Embryonic facial prominence (tissue), 1 donor: ENCODE measurements at regions not wholly inside any gene's neighbourhood (a gene's known extent, or its start where the extent isn't known, plus 50 kb on each side); places are given as distances from the start of the nearest gene placed in this dataset.
"Not testable (repeated sequence)": the region's sequence is repeated elsewhere in the genome, so short reads cannot be mapped to it uniquely, and the experiment has no call there.

Experiments used
- DNase-seq: peaks from one replicate; pipeline ENCODE4 v3.0.0-alpha.2; 2016; ENCODE audit errors: extremely low spot score

DNA sequence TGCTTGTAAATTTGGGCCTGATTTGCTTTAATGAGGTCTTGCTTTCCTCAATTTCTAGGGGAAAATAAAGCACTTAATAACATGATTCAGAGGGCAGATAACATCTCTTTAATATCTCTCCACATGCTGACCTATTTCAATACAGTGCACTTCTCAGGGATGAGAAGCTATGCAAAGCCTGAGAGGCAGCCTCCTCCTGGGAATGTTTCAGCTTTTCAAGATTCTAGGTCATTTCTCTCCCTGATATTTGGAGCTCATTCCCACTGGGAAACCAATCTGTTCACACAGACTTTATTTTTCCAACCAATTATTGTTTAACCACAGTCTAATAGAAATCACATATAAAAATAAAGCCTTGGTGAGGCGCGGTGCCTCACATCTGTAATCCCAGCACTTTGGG, 67.0 kb upstream of the LSAMP start:
- DNase-seq: no peak

DNA sequence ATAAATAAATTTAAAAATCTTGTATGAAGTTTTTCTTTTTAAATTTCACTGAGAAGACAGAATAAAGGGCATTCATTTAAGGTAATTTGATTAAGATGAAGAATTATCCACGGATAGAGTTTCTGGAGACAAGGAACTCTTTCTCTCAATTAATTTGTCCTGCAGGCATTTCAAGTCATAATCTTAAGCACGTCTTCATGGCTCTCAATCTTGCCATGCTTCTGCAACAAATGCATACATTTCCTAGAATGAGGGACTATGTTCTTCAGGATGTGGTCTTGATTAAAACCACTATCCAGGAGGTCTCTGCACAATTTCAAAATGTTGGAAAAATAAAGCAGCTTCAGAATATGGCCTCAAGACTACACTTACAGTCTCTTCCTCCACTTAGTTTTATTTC, 67.6 kb upstream of the LSAMP start:
- no peak for DNase-seq

DNA sequence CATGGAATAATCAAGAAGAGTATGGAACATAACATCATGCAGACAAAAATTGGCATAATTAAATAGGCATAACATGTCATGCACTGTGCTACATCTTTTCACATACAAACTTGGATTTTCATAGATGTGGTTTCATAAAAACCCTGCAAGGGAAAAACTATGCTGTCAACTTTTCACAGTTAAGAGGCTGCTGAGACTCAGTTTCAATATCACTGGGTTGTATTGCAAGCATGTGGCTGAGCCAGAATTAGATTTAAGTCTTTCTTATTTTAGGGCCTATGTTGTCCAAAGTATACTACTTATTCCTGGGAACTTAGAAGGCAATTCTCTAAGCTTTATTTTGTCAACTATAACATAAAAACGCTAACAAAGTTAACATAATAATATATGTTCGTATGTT, 70.7 kb upstream of the LSAMP start:
- DNase-seq: no peak

DNA sequence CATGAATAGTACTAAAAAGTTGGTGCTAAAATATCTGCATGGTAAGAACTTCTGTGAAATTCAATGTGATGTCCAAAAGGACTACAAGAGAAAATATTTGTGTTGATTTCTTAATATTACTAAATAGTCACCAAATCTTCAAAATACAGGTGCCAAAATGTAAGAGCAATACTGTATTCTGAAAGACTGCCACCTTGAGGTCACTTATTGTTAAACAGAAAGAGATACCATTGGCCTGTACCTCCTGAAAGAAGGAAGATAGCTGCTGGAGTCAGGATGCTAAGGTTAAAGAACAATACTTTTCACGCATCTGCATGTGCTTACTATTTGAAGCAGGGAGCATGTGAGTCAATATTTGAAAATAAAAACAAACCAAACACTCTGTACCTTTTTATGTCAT, 72.0 kb upstream of the LSAMP start:
- DNase-seq: no peak

DNA sequence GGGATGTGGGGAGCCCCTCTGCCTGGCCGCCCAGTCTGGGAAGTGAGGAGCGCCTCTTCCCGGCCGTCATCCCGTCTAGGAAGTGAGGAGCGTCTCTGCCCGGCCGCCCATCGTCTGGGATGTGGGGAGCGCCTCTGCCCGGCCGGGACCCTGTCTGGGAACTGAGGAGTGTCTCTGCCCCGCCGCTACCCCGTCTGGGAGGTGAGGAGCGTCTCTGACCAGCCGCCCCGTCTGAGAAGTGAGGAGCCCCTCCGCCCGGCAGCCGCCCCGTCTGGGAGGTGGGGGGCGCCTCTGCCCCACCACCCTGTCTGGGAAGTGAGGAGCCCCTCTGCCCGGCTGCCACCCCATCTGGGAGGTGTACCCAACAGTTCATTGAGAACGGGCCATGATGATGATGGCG, 73.8 kb upstream of the LSAMP start:
- not testable (repeated sequence) for DNase-seq

DNA sequence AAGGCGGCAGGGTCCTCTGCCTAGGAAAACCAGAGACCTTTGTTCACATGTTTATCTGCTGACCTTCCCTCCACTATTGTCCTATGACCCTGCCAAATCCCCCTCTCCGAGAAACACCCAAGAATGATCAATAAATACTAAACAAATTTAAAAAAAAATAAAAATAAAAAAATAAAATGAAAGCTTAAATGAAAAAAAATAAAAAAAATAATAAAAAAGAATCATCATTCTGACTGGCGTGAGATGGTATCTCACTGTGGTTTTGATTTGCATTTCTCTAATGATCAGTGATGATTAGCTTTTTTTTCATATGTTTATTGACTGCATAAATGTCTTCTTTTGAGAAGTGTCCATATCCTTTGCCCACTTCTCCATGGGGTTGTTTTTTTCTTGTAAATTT, 74.5 kb upstream of the LSAMP start:
- not testable (repeated sequence) for DNase-seq

DNA sequence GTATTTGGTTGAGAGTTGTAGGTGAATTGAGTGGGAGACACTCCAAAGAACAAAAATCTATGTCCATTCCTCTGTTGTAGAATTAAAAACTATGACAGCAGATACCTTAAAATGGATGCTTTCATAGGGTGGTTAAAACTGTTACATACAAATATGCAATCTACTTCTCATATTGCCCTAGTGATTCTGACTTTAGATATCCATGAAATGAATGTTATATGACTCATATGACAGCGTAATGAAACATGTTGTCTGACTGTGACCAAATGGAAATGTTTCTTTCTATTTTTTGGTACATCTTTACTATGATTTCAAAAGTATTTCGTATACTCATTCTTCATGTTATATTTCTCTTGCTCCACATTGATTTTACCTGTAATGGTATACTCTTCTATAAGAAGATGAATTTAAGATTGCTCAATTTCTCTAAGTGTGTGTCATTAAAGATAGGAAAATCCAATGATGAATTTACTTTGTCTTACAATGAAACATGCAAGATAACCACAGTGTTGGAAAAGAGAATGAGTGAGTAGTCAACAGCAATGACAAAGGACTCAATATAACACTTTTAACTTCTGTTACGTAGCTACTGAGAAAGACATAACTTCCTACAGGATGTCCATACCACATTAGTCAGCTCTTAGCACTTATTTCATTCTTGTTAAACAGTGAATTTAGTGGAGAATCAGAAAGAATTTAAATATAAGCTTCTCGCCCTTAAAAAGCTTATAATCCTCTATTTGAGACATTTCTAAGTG, 79.3 kb upstream of the LSAMP start:
- DNase-seq: no peak

DNA sequence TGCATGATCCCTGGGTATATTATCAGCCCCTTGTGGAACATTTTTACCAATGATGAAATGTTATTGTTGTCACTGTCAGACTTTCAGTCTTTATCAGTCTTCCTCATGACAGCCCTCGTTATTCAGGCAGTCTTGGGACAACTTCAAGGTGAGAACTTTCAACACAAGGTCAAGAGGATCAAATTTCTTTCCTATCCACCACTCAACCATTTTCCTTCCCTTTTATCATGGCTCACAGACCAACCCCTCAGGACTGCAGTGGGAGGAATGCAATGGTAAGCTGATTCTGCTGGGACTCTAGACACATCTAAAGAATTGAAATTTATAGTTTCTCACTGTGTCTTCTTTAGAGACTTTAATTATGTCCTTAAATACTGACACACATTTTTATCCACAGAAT, 107.0 kb upstream of the LSAMP start:
- DNase-seq: no peak

DNA sequence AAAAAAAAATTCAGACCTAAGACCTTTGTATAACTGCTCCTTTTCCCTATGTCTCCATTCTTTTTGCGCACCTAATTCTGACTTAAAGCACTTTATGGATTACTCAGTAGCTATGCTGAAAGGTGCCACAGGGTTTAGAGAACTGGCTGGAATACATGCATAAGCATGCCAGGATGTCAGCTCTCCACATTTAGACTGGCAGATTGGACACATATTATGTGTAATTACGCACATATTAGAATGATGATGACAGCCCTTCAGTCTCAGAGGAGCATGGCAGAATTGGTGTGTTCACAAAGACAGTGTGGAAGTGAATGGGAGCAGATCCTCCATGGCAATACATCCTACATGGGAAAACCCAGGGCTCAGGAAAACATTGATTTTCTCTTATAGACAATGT, 108.1 kb upstream of the LSAMP start:
- DNase-seq: no peak

DNA sequence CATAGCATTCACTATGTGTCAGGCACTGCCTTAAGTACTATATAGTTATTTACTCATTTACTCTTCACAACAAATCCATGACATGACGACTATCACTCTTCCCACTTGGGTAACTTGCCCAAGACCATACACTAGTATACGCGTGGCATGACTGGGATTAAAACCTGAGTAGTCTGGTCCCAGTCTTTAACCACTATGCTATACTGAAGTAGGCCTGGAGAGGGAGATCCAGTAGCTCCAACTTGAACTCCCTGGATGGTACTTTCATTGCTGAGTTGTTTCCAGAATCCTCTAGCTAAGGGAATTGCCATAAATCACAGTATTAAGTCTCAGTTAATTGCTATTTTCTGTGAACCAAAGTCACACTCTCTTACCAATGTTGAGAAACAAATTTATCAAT, 116.2 kb upstream of the LSAMP start:
- DNase-seq: no peak

DNA sequence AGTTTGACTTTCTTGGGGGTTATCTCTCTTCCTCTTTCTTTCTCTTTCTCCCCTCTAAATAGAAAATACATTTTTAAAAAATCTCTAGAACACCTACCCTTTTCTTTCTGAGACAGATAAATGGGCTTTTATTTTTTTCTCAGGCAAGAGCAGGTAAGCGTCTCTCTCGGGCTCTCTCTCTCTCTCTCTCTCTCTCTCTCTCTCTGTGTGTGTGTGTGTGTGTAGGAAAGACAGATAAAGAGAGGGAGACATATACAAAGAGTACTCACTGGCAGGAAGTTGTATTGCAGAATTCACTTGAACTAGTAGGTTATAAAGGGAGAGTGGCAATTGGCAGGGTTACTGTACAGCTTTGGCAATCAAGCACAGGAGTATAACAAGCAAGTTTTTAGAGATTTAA, 118.1 kb upstream of the LSAMP start:
- no peak for DNase-seq

DNA sequence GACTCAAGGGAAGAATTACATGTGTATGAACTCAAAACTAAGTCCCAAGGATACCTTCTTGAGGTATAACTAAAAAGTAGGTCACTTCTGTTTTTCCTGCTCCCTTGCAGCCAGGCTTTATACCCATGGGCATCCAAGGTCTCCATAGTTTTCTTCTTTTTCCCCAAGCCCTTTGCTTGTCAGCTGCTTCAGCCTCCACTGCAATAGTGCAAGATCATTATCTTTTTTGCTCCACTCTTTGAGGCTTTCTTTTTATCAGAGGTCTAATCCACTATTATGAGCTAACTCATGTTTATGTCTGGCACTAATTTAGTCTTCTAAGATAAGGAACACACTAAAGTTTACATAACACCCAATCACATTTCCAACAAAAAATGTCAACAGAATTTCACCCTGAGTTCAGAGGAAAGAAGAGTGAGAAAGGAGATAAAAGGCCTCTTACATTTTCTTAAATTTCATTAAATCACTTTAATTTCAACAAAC, 121.2 kb upstream of the LSAMP start:
- no peak for DNase-seq

DNA sequence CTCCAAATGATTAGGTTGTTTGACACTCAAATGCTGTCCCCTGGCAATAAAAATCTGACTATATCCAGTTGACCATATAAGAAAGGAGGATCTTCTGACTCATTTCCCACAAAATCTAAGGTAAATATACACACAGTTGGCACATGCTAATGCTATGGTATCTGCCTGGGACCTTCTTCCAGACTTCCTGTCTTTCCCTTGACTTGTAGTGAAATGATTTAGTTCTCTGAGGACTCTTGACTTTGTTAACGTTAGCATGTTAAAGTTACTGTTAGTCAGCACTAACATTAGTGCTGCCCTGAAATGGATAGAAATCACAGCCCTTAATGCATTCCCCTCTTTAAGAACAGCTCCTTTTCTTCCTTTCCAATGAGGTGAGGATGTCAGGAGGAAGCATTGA, 124.3 kb upstream of the LSAMP start:
- DNase-seq: no peak

DNA sequence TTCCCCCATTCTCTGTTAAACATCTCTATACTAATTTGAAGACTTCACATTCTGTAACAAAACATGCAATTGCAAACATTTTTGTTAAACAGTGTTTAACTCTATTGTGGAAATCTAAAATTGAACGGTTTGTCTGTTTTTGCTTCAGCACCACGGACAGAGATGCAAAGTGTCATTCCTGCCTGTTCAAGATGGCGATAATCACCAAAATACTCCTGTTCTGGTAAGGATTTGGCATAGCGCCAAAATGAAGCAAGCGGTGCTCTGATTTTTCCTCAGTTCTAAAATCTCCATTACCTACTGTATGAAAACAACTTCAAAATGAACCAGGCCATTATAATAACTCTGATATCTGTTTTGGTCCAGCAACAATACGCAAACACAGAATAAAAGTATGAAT, 129.7 kb upstream of the TUSC7 start:
- DNase-seq: peak; percentile 16

DNA sequence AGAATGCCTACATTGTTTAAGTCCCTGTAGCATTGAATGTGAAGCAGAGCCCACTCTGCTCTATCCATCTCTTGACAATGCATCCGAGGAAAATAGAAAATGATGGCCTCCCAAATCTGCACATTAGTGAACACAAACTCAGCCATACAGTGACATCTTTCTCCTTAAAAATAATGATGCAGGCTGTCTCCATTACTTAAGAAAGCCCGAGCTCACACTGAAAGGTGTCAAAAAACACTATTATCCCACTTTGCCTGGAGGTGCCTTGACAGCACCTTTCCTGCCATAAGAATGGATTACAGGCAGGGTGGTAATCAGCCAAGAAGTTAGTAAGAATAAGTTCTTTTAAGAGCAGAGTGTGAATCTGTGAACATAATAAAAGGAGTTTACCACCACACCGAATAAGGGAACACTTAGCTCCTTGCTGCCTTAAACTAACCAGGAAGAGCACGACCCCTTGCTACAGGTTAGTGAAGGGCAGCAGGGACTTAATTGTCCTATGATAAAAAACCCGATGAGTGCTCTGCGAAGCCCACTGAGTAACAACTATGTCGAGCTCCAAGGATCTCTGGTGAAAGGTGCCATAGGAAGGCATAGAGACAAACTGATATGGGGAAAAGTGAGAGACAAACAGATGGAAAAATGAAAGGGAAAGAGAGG, 123.2 kb upstream of the TUSC7 start:
- DNase-seq: no peak

DNA sequence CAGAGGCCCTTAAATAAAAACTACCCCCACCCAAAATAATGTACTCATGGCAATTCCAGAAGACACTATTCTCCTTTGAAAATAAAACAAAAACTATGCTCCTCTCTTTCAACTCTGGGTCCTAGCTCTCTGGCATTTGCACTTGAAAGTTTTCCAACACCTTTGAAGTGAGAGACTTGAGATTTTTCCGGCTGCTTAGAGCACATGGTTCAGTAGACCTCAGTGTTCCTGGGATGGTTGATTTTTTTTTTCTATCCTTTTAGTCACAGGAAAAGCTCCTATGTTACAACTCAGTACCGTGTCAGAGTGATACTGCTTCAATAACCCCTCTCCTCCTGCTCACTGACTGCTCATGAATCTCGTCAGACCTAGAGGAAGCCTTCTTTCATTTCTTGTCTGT, 118.3 kb upstream of the TUSC7 start:
- DNase-seq: no peak

DNA sequence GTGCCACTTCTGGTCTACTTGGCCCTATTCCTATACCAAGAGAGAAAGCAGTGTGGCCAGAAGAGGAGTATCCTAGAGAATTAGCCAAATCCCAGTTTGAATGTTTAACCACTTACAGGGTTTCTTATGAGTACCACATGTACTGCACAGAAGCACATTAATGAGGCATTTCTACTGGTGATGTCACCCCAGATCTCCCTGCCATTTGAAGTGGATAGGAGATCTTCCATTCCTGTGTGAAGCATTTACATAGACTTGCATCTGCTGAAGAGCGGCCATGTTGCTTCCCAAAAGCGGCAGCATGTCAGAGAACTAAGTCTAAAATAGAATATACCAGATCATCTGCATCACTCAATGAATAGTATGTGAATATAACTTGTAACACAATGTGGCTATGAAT, 108.4 kb upstream of the TUSC7 start:
- no peak for DNase-seq

DNA sequence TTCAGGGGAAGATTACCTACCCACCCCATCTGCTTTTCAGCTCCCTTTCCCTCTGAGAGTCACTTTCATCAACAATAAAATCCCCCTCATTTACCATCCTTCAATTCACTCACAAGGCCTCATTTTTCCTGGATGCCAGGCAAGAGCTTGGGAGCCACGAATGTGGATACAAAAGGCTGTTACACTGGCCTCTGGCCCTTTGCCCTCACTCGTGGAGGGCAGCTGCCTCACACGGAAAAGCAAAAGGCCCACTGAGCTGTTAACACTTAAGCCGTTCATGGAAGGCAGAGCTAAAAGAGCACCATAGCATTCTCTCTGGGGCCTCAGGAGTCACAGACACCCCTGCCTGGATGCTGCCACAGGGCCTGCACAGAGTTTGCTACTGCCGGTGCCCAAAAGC, 102.4 kb upstream of the TUSC7 start:
- DNase-seq: no peak

DNA sequence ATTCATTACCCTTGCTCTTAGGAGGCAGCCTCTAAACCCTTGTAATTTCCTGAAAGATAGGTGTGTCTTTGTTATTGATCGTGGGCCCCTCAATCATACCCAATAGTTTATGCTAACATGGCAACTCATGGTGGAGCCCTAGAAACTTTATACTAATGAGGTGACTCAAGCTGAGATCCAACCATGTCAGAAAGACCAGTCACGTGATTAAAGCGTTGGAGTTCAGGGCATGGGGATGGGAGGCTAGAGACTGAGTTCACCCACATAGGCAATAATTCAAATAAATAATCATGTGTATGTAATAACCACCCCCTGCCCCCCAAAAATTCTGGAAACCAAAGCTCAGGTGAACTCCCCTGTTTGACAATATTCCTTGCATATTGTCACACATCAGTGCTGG, 99.5 kb upstream of the TUSC7 start:
- no peak for DNase-seq

DNA sequence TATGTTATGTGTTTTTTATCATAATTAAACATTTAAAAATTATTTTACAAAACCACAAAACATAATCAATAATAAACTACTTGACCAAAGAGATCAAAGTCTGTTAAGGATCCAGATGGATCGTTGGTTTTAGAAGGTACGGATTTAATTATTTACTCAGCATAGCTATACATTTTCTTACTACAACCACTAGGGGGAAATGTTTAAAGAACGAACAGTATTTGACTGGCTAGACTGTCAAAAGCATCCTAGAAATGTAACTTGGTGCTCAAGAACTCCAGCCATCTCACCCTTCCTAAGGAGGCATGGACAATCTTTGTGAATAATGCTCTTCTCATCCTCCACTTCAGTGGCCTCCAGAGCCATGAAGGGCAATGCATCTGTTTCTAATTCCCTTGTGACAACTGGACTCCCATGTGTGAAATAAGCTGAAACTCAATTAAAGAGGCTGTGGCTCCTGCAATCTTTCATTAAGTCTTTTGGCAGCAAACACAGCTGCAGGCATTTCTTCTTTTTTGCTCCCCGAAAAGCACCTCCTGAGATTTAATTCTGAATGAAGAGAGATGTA, 94.7 kb upstream of the TUSC7 start:
- no peak for DNase-seq

DNA sequence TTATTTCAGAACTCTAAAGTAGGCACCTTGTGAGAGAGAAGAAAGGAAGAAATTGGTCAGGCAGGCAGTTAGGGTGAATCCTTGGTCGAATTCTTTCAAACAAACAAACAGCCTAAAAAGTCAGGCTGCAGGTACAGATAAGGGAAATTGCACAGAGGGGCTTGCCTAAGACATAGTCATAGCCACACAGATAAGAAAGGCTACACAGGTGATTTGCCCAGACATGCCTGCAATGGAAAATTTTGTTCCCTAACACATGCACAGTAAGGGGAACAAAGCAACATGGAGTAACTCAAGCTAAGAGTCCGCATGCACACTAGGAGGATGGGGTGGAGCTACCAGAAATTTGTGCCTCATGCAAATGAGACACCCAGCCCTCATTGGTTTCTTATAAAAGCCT, 91.4 kb upstream of the TUSC7 start:
- no peak for DNase-seq

DNA sequence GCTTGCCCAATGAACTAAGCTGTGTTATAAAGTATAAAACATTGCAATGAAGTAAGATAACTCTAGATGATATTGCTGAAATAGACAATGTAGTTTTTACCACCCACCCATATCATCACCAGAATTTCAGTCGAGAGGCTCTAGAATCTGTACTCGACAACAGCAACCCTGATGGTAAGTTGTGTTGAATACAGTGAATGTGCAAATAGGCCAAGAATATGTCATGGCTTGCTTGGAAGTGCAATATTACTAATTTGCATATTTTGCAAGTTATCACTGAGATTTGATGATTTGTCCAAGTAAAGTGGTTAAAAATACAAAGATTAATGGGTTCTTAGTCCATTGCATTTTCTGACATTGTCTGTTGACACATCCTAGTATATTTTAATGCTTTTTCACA, 90.6 kb upstream of the TUSC7 start:
- DNase-seq: no peak

DNA sequence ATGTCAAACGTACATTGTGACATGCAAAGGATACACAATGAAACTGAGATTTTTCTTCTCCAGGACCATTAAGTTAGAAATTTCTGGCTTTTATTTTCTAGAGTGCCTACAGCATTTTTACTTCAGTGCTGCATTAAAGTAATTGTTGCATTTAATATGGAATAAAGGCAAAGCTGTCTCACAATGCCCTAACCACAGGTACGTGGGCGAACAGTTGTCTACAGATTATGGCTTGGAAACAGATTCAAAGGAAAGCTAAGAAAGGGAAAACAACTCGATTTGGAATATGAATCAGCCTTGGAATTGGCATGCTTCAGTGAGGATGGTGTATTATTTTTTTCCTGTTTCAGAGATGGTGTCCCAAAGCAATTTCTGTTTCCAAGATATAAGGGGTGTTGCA, 79.1 kb upstream of the TUSC7 start:
- DNase-seq: no peak
